ENCODE measurements at regions not wholly inside any gene's neighbourhood (a gene's known extent, or its start where the extent isn't known, plus 50 kb on each side); places are given as distances from the start of the nearest gene placed in this dataset.

- DNase-seq: no peak
Observed at GRCh38 chr11:70776914-70777532, 378.7 kb downstream of the CTTN start.

GRCh38 chr11:70778883-70779282 lies 380.6 kb downstream of the CTTN start:
- DNase-seq: no peak

DNA sequence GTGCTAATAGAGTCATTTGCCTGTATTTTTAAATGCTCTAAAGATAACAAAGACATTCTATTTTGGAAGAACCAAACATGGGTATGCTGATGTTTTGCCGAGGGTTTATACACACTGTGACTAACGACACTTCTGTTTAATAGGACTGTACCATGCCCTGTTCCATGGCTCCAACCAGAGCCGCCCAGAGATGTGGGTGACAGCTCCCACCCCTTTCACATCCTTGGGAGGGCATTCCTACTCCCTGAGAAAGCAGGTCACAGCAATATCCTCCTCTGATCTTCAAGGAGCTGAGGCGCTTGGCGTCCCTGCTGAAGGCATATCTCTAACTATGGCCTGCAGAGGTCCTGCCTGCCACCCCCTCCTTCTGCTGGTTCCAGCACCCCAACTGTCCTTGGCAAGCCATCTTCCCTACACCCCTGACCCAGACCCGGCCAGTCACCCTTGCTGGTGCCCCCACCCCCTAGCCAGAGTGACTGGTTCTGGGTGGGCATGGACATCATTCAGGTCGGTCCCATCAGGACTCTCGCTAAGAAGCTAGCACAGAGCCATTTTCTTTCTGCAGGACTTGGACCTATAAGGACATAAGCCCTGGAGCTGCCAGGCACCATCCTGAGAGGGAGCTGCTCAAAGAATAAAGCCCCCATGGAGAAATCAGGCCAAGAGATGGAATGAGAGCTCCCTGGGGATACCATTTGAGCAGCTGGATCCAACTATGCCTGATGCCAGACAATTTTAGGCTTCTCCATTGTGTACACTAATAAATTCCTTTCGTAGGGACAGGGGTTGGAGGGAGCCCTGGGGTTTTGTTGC lies 381.3 kb downstream of the CTTN start:
- DNase-seq: no peak

- DNase-seq: no peak
Observed at GRCh38 chr11:70780246-70780535, 381.9 kb downstream of the CTTN start.

GRCh38 chr11:70782401-70782913 lies 384.1 kb downstream of the CTTN start:
- DNase-seq: no peak

- no peak for DNase-seq
Observed at GRCh38 chr11:70783356-70783755, 385.0 kb downstream of the CTTN start.

- DNase-seq: no peak
Observed at GRCh38 chr11:70783821-70784220, 385.5 kb downstream of the CTTN start.

DNA sequence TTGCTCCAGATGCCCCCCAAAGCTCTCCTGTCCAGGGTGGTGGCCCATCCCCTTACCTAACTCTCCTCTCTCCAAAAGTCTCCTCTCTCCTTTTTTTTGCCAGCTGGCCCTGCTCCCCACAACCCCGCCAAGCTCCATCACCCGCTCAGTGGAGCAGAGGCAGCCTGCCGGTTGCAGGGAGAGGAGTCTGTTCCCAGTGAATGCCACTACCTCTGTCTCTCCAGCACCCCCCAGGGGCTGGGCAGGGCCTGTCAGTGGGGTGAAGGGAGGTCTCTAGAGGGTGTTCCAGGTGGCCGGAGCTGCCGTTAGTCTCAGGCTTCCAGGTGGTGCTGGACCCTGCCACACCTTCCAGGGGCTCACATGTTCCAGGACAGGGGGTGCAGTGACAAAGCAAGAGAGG lies 387.0 kb downstream of the CTTN start:
- DNase-seq: no peak

DNA sequence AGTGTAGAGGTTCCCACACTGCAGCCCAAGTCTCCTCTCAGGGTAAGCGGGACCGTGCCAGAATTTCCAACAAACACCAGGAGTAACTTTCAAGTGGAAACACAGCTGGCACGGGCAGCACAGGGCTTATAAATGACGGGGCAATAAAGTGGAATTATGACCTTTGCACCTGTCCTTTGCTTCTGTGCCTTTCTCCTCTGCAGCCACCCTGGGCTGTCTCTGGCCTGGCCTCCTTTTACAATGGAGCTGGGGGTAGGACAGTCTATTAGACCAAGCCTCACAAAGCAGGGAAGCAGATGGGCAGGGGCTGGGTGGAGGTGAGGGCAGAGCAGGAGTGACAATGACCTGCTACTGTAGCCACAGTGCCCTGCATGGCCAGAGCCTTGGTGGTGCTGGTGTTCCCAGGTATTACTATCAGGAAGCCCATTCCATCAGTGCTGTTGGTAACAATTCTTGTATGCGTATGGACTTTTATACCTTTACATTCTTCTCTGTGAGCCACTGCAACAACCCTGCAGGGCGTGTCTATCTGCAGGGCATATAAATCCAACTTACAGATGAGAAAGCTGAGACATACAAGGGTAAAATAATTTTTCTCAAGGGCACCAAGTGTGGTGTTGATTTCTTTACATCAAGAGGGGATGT lies 387.8 kb downstream of the CTTN start:
- no peak for DNase-seq

DNA sequence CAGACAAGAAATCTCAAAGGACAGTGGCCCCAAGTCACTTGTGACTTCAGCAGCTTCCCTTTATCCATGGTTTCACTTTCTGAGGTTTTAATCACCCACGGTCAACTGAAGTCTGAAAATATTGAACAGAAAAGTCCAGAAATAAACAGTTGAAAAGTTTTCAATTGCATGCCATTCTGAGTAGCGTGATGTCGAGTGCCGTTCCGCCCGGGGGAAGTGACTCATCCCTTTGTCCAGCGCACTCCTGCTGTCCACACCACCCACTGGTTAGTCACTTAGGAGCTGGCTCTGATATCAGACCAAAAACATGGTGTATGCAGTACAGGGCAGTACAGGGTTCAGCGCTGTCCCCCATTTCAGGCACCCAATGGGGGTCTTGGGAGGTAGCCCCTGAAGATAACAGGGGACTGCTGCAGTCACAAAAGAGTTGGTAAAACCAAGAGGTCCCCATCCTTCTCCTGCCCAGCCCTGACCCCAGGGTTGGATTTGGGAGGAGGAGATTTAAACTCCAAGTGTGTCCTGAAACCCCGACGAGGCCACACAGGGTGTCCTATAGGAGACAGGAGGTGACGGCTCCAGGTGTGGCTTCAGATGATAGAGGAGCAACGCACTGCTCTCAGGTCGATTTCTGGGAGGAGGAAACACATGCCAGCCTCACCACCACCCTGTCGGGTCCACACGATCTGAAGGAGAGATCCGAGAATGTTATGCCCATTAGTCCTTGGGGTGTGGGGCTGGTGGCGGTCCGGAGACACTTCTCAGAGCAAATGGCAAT lies 390.1 kb downstream of the CTTN start:
- no peak for DNase-seq

- no peak for DNase-seq
Observed at GRCh38 chr11:70790671-70791300, 392.5 kb downstream of the CTTN start.

DNA sequence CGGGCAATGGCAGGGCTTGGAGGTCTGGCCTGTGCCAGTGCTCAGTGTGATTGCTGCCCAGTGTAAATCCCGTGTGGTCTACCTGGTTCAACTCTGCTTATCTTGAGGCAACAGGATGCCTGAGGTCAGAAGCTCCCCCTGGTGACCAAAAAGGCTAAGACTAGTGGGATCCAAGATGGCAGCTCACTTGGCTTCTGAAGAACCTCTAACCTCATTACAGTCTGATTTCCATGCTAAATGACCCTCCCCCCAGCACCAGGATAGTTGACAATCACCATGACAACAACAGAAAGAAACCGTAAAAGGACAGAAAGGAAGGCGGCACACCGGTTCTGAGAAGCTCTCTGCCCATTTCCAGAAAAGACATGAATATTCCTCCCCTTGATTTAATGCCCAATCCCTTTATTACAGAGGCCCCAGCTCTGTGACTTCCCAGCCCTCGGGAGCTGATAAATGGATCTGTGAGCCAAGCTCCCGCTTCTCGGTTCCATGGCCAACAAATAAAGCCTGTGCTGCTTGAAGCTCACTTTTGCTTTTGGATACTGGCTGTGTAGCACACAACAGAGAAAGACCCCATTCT lies 398.4 kb downstream of the CTTN start:
- DNase-seq: no peak

DNA sequence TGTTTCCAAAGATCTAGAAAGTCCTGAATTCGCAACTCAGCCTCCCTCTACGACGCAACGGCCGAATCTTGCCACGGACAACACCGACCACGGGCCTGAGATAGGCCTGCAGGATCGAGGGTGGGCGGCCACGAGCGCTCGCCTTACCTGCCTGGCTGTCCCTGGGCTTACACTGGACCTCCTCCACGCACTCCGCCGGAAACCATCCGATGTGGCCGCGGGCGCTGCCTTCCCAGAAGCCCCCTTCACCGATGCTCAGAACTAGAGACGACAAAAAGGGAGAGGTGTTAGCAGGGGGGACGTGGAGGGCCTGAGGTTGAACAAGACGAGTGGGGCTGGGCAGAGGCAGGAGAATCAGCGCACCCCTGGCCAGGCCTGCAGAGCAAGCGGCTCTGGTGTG lies 400.0 kb downstream of the CTTN start:
- DNase-seq: no peak

DNA sequence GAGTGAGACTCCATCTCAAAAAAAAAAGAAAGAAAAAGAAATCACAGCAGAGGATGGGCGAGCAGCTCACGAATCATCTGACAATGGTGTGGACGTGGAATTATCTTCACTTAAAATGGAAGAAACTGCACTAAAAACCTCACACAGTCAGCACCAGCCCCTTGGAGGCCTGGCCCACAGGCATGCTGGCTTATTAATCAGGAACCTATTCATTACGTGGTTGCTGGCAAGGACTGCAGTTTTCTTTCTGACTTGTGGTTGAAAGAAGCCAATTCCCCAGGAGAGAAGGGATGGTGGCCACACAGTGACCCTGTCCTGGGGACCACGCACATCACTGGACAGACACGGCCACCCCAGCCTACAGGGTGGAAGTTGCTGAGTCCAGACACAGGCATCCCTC lies 401.1 kb downstream of the CTTN start:
- no peak for DNase-seq

DNA sequence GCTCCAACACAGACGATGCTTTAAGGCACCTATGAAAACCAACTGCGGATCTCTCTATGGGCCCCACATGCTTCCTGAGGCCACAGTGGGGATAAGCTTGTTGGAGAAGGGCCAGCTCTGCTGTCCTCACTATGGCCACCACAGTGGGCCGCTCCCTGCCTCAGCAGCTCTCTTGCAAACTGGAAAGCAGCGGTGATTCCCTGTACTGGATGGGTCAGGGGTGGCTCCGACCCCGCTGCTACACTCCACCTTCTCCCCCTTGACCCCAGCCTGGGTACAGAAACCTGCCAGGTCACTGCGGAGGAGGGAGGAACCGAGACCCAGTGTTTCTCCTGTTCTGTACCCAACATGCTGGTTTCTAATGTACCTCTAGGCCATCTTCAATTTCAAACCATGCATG lies 403.9 kb downstream of the CTTN start:
- DNase-seq: no peak

- DNase-seq: no peak
Observed at GRCh38 chr11:70804139-70804837, 406.0 kb downstream of the CTTN start.

DNA sequence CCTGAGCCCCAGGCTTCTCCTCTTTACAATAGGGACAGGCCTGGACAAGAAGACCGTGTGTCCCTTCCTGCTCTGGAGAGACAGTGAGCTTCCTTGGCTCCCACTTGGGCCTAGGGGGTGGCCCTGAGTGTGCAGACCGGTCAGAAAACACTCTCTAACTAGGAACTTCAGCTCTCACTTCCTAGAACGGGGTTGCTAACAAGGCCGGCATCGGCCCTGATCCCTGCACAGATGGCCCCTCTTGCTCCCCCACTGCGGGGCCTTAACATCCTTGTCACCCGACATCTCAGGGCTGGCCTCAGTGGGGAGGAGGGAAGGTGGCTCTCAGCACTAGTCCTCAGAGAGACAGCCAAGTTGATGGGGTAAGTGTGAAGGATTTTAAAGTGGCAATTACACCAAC lies 406.9 kb downstream of the CTTN start:
- DNase-seq: no peak

GRCh38 chr11:70805971-70806370 lies 407.6 kb downstream of the CTTN start:
- no peak for DNase-seq

GRCh38 chr11:70806461-70807194 lies 408.3 kb downstream of the CTTN start:
- no peak for DNase-seq

DNA sequence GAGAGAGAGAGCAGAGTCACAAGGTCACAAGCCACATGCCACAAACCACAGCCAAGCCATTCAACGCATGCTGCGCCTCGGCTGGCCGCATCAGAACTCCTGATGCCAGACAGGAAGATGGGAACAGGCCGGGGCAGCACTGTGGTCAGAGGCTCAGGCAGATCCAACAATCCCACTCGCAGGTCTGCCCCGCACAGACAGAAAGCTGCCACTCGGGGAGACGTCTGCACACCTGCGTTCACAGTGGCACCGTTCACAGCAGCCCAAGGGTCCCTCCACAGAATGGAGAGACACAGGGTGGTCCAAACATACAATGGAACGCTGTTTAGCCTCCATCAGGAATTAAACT lies 408.8 kb downstream of the CTTN start:
- DNase-seq: no peak

- DNase-seq: no peak
Observed at GRCh38 chr11:70808686-70809375, 410.5 kb downstream of the CTTN start.

Measured in CD4-positive, alpha-beta T cell treated with Interleukin-12 subunit alpha and Interleukin-12 subunit beta, for 1 hour (primary cell).